HG02943 (cell line): ENCODE measurements at regions not wholly inside any gene's neighbourhood (a gene's known extent, or its start where the extent isn't known, plus 50 kb on each side); places are given as distances from the start of the nearest gene placed in this dataset.

Experiments used
- ATAC-seq: cut with Tn5 transposase; IDR thresholded peaks from one replicate; pipeline ENCODE4 v1.9.1; 2021; ENCODE audit warnings: mild to moderate bottlenecking, low read depth, moderate library complexity; ENCODE audit not compliant: unreplicated experiment

DNA sequence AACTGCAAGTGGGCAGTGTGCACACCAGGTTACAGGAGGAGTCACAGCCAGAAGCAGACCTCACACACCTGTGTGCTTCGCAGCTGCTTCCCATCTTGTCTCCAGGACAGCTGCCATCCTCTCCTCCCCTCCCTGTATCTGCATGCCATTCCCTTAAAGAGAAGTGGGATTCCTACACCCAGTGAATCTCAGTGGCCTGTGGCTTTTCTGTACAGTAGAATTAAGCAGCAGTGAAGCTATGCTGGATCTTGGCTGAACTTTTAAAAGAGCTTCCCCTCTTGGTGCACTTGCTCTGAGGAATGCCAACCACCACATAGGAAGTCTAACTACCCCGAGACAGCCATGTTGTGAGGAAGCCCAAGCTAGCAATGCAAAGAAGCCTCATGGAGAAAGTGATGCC lies 236.5 kb upstream of the ZMIZ1 start:
- ATAC-seq = no peak

DNA sequence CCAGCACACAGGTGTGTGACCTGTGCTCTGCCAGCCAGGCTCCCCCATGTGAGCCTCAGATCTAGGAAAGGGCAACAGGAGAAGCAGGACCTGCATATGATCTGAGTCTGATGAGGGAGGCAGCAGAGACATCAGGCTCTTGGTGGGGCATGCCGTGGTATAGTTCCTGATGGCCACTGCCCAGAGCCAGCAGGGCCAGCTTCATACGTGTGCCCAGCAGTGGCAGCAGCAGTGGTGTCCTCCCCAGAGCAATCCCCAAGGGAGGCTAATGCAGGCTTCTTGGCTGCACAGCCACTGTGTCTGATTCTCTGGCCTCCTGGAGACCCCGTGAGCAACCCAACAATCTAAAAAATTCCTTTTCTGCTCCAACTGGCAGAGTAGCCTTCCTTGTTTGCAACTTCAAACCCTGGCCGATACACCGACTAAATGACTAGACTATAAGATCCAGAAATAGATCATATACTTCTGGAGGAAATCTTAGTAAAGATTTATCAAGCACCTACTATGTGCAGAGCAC lies 230.6 kb upstream of the ZMIZ1 start:
- no peak for ATAC-seq

DNA sequence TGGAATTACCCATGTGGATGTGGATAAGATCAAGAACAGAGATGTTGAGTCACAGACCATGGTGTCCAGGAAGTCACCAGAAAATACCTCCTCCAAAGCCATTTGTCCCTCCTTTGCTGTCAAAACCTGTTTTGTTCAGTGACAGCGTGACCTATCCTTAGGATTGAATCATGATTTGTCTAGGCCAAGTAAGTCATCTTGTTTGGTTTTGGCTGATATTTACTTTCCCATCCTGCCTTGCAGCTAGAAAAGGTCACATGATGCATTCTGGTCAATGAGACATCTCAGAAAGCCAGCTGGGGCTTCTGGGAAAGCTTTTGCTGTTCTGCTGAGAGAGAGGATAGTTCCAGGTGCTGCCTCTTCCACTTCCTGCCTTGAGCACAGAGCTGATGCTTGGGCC lies 225.3 kb upstream of the ZMIZ1 start:
- no peak for ATAC-seq

DNA sequence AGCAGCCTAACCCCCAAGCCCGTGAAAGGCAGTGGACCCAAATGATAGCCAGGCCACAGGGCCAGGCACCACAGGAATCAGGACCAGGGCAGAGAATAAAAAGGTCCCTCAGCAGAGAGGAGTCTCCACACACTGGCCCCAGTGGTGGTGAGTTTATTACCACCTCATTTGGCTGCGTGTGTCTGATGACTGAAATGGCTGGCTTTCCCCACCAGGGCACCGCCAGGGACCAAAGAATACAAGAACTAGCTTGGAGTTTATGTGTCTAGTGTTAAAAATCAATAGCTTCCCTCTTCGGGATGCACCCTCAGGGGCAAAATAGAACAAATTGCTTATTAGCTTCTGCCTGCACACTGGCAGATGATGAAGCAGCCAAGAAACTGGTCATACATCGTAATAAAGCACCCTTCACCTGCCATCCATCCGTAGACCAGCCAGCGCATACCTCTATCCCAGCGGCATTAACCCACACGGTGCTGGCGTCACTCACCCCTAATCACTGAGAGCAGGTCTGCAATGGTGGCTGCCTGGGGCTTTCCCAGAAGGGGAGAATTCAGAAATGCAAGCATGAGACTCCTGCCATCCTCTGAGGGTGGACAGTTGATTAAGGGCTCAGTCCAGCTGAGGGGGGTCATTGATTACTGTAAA lies 223.7 kb upstream of the ZMIZ1 start:
- ATAC-seq = no peak

DNA sequence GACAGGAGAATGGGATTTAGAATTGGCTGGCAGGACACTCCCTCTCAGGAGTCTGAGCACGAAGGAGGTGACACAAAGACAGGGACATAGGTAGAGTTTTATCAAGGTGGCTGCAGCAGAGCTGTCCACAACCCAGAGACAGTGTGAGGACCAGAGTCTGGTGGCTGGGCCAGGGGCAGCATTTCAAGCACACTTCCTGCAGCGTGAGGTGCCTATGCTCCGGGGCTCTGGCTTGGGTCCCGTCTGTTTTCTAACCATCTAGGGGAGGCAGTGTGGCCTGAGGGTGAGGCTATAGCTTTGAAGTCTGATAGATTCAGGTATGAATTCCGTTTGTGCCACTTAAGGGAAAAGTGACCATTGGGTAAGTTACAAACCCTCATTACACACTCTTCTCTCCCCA lies 222.7 kb upstream of the ZMIZ1 start:
- no peak for ATAC-seq

- ATAC-seq = no peak
These were observed 222.0 kb upstream of the ZMIZ1 start for GRCh38 chr10:78846760-78847159.

DNA sequence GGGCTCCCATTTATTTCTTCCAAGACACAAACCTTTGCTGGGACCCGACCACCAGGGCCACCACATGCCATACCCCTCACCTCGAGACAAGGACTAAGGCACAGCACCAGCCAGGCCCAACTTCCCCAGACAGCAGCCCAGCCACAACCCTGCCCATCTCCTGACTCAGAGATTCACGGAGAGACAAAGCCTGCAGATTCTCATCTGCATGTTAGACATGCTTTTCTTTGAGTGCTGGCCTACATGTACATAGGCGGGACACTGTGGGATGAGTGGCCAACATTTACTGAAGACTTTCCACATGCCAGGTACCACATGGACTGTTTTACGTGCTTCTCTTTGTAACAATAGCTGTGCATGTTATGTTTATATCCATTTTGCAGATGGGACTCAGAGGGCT lies 221.3 kb upstream of the ZMIZ1 start:
- no peak for ATAC-seq

DNA sequence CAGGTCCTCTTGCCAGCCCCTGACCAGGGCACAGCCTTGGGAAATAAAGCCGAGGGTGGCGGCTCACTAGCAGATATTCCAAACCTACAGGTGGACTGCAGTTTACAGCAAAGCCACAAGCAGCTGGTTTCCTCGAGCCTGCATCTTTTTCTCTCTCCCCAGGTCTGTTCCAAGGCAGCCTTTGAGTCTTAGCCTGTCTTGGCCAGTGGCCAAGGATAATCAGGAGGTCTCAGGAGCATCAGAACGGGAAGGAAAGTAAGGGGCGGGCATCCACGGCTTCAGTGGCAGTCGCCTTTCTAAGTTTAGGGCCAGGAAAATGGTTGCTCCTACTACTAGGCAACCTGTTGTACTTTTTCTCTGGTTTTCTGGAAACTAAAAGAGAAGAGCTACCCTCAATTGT lies 219.7 kb upstream of the ZMIZ1 start:
- no peak for ATAC-seq

DNA sequence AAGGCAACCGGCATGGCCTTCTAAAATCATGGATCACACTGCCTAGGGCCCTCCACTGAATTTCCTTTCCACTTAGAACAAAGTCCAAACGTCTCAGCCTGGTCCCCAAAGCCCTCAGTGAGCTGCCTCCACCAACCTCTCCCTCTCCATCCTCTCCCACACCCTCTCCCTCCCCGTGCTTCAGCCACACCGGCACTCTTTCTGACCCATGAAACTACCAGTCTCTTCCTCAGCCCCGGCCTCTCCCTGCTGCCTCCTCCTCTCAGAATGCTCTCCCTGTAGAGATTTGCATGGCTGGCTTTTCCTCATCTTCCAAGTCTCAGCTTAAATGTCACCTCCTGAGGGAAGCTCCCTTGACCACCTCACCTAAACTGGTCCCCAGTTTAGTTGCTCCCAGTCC lies 219.0 kb upstream of the ZMIZ1 start:
- ATAC-seq = no peak

DNA sequence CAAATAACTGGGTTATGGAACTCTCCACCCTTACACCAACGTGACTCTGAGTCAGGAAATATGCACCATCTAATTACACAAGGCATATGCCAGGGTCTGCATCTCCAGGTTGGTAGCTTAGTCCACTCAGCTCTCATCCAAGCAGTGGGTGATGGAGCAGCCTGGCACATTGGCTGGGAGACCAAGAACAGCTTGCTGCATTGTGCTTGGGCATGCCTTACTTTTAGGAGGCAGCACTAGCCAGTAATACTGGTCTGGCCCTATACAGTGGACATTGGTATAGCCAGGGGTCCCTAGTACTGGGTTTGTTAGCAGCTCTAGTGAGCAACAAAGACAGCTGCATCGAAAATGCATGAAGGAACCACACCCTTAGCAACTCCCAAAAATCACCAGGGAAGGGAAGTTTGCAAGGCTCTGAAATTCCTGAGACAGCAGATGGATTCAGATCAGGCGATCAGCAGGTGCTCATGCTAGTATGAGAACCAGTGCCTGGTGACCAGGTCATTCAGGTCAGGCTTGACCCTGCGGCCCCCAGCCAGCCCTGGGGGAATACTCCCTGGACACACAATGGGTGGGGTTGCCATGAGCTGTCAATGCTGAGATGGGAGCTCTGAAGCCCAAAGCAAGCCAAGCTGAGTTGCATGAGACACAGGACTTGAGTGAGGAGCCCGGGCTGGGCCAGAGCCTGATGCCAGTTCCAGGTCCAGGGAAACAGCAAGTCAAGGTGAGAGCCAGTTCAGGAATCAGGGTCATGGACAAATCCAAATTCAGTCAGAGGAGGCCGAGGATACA lies 217.9 kb upstream of the ZMIZ1 start:
- no peak for ATAC-seq

DNA sequence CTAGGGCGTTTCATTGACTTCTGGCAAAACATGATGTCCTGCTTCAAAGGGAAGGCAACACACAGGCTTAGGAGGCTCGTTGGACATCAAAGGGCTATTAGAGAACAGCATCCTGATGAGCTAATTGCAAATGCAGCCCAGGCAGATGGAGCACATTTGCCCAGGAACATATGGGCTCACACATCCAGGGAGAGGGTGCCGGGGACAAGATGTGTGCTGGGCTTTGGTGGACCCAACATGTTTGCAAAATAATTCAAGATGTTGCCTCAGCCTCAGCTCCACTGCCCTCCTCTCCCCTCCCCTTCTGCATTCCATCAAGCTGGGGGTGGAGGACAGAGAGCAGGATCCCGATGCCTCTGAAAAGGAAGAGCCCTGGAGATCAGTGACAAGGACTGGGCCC lies 217.1 kb upstream of the ZMIZ1 start:
- ATAC-seq = no peak

GRCh38 chr10:78852466-78853240 lies 216.1 kb upstream of the ZMIZ1 start:
- no peak for ATAC-seq

GRCh38 chr10:78853864-78854263 lies 214.9 kb upstream of the ZMIZ1 start:
- no peak for ATAC-seq

DNA sequence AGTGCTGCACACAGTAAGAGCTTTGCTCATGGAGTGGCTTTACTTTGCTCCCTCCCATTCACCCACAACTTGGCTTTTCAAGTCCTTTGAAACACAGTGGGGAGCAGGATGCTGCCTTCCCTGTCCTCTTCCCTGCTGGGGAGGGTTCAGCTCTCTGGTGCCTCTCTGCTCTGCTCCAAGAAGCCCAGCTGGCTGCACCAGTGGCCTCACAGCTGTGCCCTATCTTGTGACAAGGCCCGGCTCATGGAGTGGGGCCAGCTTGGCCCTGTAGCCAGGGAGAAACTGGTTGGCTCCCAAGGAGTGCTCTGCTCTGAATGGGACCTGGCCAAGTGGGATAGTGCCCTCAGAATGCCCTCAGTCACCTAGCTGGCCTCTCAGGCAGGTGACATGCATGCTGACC lies 212.3 kb upstream of the ZMIZ1 start:
- no peak for ATAC-seq

DNA sequence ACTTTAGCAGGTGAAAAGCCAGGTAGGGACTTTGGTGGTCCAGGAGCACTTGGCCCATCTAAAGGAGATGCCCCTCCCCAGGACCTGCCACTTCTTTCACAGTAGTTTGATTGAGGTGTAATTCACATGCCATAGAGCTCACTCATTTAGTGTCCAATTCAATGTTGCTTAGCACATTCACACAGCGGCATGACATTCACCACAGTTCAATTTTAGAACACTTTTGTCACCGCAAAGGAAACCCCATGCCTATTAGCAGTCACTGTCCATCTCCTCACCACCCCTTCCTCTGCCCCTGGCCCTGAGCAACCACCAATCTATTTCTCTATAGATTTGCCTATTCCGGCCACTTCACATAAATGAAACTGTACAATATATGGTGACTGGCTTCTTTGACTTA lies 211.6 kb upstream of the ZMIZ1 start:
- no peak for ATAC-seq

DNA sequence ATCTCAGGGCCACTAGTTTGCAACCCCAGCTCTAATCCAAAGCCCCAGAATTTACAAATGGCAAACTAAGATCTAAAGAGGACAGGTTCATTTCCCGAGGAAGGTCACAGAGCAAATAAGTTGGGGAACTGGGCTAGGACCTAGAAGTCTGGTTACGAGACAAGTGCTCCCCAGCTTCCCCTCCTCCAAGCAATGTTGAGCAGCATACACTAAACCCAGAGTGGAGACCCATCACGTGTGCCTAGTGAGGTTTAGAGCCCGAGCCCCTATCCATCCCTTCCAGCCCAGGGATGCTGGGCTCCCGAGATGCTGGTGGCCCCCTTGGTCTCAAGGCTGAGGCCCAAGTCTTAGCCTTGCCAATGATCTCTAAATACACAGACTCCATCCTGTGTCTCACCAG lies 209.5 kb upstream of the ZMIZ1 start:
- ATAC-seq = no peak

- ATAC-seq = no peak
These were observed 209.0 kb upstream of the ZMIZ1 start for GRCh38 chr10:78859769-78860168.

- ATAC-seq = no peak
These were observed 208.4 kb upstream of the ZMIZ1 start for GRCh38 chr10:78860260-78860914.

- no peak for ATAC-seq
These were observed 207.0 kb upstream of the ZMIZ1 start for GRCh38 chr10:78861529-78862327.

- no peak for ATAC-seq
These were observed 206.5 kb upstream of the ZMIZ1 start for GRCh38 chr10:78862328-78862640.
